GM23338 (cell line): ENCODE measurements at regions not wholly inside any gene's neighbourhood (a gene's known extent, or its start where the extent isn't known, plus 50 kb on each side); places are given as distances from the start of the nearest gene placed in this dataset.

ENCODE experiments used
- CREB1 ChIP-seq: fragments of 250-450 bp; sonication (Bioruptor Pico); IDR thresholded peaks from 2 replicates; pipeline ENCODE4 v1.5.0; 2020; ENCODE audit warnings: low read depth, mild to moderate bottlenecking, moderate library complexity
- CTCF ChIP-seq, 2 experiments: fragments of 200-600 bp in 1 of 2; sonication (generic) in 1 of 2; conservative IDR thresholded peaks; 2 replicates each; pipeline versions ENCODE4 v1.5.1 to v1.6.1; 2016 to 2017; ENCODE audit warnings: antibody characterized with exemption in 2 of 2, low read depth in 2 of 2, mild to moderate bottlenecking in 2 of 2, moderate library complexity in 1 of 2
- EZH2 ChIP-seq: fragments of 200-600 bp; sonication (generic); IDR thresholded peaks from one replicate; pipeline ENCODE4 v1.8.0; 2017; ENCODE audit warnings: antibody characterized with exemption, mild to moderate bottlenecking, low read depth; ENCODE audit not compliant: unreplicated experiment
- EZH2phosphoT487 ChIP-seq: fragments of 200-600 bp; sonication (generic); IDR thresholded peaks from one replicate; pipeline ENCODE4 v1.8.1; 2018; ENCODE audit warnings: antibody characterized with exemption; ENCODE audit not compliant: unreplicated experiment
- JUNB ChIP-seq: IDR thresholded peaks from one replicate; pipeline ENCODE4 v1.6.1; 2016; ENCODE audit warnings: antibody characterized with exemption; ENCODE audit not compliant: unreplicated experiment
- NANOG ChIP-seq: IDR thresholded peaks from 2 replicates; pipeline ENCODE4 v1.6.1; 2016; ENCODE audit warnings: antibody characterized with exemption, borderline replicate concordance
- POLR2AphosphoS5 ChIP-seq: IDR thresholded peaks from 2 replicates; pipeline ENCODE4 v1.6.1; 2016; ENCODE audit warnings: antibody characterized with exemption, low read depth
- STAT1 ChIP-seq: IDR thresholded peaks from one replicate; pipeline ENCODE4 v1.6.1; 2016; ENCODE audit warnings: antibody characterized with exemption; ENCODE audit not compliant: unreplicated experiment
- TF ChIP-seq, protein P1 (sequence below): IDR thresholded peaks from one replicate; pipeline ENCODE4 v1.6.1; 2018; ENCODE audit warnings: antibody characterized with exemption; ENCODE audit not compliant: unreplicated experiment
- TF ChIP-seq, protein P2 (sequence below): IDR thresholded peaks from 2 replicates; pipeline ENCODE4 v1.6.1; 2016; ENCODE audit warnings: antibody characterized with exemption

GRCh38 chr9:24897826-24898225 lies 352.1 kb upstream of the IZUMO3 start:
- TF ChIP-seq, protein P1, sequence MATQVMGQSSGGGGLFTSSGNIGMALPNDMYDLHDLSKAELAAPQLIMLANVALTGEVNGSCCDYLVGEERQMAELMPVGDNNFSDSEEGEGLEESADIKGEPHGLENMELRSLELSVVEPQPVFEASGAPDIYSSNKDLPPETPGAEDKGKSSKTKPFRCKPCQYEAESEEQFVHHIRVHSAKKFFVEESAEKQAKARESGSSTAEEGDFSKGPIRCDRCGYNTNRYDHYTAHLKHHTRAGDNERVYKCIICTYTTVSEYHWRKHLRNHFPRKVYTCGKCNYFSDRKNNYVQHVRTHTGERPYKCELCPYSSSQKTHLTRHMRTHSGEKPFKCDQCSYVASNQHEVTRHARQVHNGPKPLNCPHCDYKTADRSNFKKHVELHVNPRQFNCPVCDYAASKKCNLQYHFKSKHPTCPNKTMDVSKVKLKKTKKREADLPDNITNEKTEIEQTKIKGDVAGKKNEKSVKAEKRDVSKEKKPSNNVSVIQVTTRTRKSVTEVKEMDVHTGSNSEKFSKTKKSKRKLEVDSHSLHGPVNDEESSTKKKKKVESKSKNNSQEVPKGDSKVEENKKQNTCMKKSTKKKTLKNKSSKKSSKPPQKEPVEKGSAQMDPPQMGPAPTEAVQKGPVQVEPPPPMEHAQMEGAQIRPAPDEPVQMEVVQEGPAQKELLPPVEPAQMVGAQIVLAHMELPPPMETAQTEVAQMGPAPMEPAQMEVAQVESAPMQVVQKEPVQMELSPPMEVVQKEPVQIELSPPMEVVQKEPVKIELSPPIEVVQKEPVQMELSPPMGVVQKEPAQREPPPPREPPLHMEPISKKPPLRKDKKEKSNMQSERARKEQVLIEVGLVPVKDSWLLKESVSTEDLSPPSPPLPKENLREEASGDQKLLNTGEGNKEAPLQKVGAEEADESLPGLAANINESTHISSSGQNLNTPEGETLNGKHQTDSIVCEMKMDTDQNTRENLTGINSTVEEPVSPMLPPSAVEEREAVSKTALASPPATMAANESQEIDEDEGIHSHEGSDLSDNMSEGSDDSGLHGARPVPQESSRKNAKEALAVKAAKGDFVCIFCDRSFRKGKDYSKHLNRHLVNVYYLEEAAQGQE = no peak
- TF ChIP-seq POLR2AphosphoS5 (no peak), CTCF (conservative IDR thresholded peaks at IDR 0.05; ENCODE audit: low read depth in 2 of 2) (no peak), NANOG (no peak), EZH2 (no peak), EZH2phosphoT487 (no peak), CREB1 (CRISPR knock-in tag) (no peak), JUNB (no peak), STAT1 (no peak)
- TF ChIP-seq, protein P2, sequence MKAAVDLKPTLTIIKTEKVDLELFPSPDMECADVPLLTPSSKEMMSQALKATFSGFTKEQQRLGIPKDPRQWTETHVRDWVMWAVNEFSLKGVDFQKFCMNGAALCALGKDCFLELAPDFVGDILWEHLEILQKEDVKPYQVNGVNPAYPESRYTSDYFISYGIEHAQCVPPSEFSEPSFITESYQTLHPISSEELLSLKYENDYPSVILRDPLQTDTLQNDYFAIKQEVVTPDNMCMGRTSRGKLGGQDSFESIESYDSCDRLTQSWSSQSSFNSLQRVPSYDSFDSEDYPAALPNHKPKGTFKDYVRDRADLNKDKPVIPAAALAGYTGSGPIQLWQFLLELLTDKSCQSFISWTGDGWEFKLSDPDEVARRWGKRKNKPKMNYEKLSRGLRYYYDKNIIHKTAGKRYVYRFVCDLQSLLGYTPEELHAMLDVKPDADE = no peak
